ENCODE measurements at regions not wholly inside any gene's neighbourhood (a gene's known extent, or its start where the extent isn't known, plus 50 kb on each side); places are given as distances from the start of the nearest gene placed in this dataset.

- TF ChIP-seq POLR2A (IDR thresholded peaks at IDR 0.05): no peak
- no peak for TF ChIP-seq CTCF (IDR thresholded peaks at IDR 0.05 in 8 of 11, conservative IDR thresholded peaks at IDR 0.05 in 3 of 11)
- TF ChIP-seq POLR2AphosphoS5 (IDR thresholded peaks at IDR 0.05): no peak
Observed at GRCh38 chr11:43555186-43555585, 125.4 kb upstream of the HSD17B12 start.

Measured in spleen (tissue), 7 donors.